ENCODE measurements at regions not wholly inside any gene's neighbourhood (a gene's known extent, or its start where the extent isn't known, plus 50 kb on each side); places are given as distances from the start of the nearest gene placed in this dataset.
A peak's percentile ranks its signal among the peaks of the same experiment; 100 is the strongest.

- peak in 1 of 4 donors; percentile 9 for DNase-seq (ENCODE audit: low read depth in 4 of 4, low spot score in 3 of 4)
Observed at GRCh38 chr6:113496166-113496565, 361.0 kb upstream of the MARCKS start.

- no peak for DNase-seq (ENCODE audit: low read depth in 4 of 4, low spot score in 3 of 4)
Observed at GRCh38 chr6:113500221-113500620, 356.9 kb upstream of the MARCKS start.

GRCh38 chr6:113505084-113505699 is 352.0 kb upstream of the MARCKS start:
- DNase-seq (ENCODE audit: low read depth in 4 of 4, low spot score in 3 of 4): no peak

- DNase-seq (ENCODE audit: low read depth in 4 of 4, low spot score in 3 of 4): no peak
Observed at GRCh38 chr6:113508249-113508648, 348.9 kb upstream of the MARCKS start.

- DNase-seq (ENCODE audit: low read depth in 4 of 4, low spot score in 3 of 4): no peak
Observed at GRCh38 chr6:113511100-113511499, 346.0 kb upstream of the MARCKS start.

GRCh38 chr6:113512576-113512975 is 344.6 kb upstream of the MARCKS start:
- no peak for DNase-seq (ENCODE audit: low read depth in 4 of 4, low spot score in 3 of 4)

- DNase-seq (ENCODE audit: low read depth in 4 of 4, low spot score in 3 of 4): no peak
Observed at GRCh38 chr6:113513086-113513485, 344.1 kb upstream of the MARCKS start.

- no peak for DNase-seq (ENCODE audit: low read depth in 4 of 4, low spot score in 3 of 4)
Observed at GRCh38 chr6:113522376-113522775, 334.8 kb upstream of the MARCKS start.

- DNase-seq (ENCODE audit: low read depth in 4 of 4, low spot score in 3 of 4): no peak
Observed at GRCh38 chr6:113524826-113525225, 332.3 kb upstream of the MARCKS start.

GRCh38 chr6:113526553-113526952 is 330.6 kb upstream of the MARCKS start:
- no peak for DNase-seq (ENCODE audit: low read depth in 4 of 4, low spot score in 3 of 4)

- no peak for DNase-seq (ENCODE audit: low read depth in 4 of 4, low spot score in 3 of 4)
Observed at GRCh38 chr6:113526995-113527394, 330.1 kb upstream of the MARCKS start.

GRCh38 chr6:113528111-113528510 is 329.0 kb upstream of the MARCKS start:
- DNase-seq (ENCODE audit: low read depth in 4 of 4, low spot score in 3 of 4): no peak

GRCh38 chr6:113529196-113529595 is 327.9 kb upstream of the MARCKS start:
- no peak for DNase-seq (ENCODE audit: low read depth in 4 of 4, low spot score in 3 of 4)

GRCh38 chr6:113529879-113530278 is 327.3 kb upstream of the MARCKS start:
- no peak for DNase-seq (ENCODE audit: low read depth in 4 of 4, low spot score in 3 of 4)

- DNase-seq (ENCODE audit: low read depth in 4 of 4, low spot score in 3 of 4): no peak
Observed at GRCh38 chr6:113530769-113531168, 326.4 kb upstream of the MARCKS start.

- no peak for DNase-seq (ENCODE audit: low read depth in 4 of 4, low spot score in 3 of 4)
Observed at GRCh38 chr6:113539202-113539601, 317.9 kb upstream of the MARCKS start.

- DNase-seq (ENCODE audit: low read depth in 4 of 4, low spot score in 3 of 4): no peak
Observed at GRCh38 chr6:113539623-113540022, 317.5 kb upstream of the MARCKS start.

GRCh38 chr6:113540466-113540865 is 316.7 kb upstream of the MARCKS start:
- DNase-seq (ENCODE audit: low read depth in 4 of 4, low spot score in 3 of 4): no peak

- DNase-seq (ENCODE audit: low read depth in 4 of 4, low spot score in 3 of 4): no peak
Observed at GRCh38 chr6:113551168-113551567, 306.0 kb upstream of the MARCKS start.

GRCh38 chr6:113556775-113557174 is 300.4 kb upstream of the MARCKS start:
- DNase-seq (ENCODE audit: low read depth in 4 of 4, low spot score in 3 of 4): no peak

GRCh38 chr6:113558431-113558830 is 298.7 kb upstream of the MARCKS start:
- DNase-seq (ENCODE audit: low read depth in 4 of 4, low spot score in 3 of 4): no peak

- no peak for DNase-seq (ENCODE audit: low read depth in 4 of 4, low spot score in 3 of 4)
Observed at GRCh38 chr6:113558966-113559365, 298.2 kb upstream of the MARCKS start.

- no peak for DNase-seq (ENCODE audit: low read depth in 4 of 4, low spot score in 3 of 4)
Observed at GRCh38 chr6:113560376-113560775, 296.8 kb upstream of the MARCKS start.
